Spleen (tissue), 7 donors: ENCODE measurements at regions not wholly inside any gene's neighbourhood (a gene's known extent, or its start where the extent isn't known, plus 50 kb on each side); places are given as distances from the start of the nearest gene placed in this dataset.

Experiments
- POLR2A ChIP-seq, 3 donors: fragments of 450-650 bp; IDR thresholded peaks; one replicate each; pipeline ENCODE4 v1.5.1; 2017; ENCODE audit warnings: antibody characterized with exemption in 3 of 3, mild to moderate bottlenecking in 1 of 3
- TF ChIP-seq, protein P1 (sequence below), 11 experiments: fragments of 200-600 bp in 7 of 11; fragments of 450-650 bp in 4 of 11; sonication (generic) in 4 of 11; IDR thresholded peaks in 8 of 11; conservative IDR thresholded peaks in 3 of 11; 1 replicate in 7 of 11; 2 replicates in 4 of 11; pipeline versions ENCODE4 v1.4.0 to v1.8.0; 2016 to 2021; ENCODE audit warnings: antibody characterized with exemption in 11 of 11, inconsistent platforms in 4 of 11, mild to moderate bottlenecking in 1 of 11
- donor health status: DM: no; HTN: no; CAD: no; lungs with moderate emphysema.
- donor health status: DM: no; HTN: no; CAD: no.
- donor health status: DM: no; HTN: no; CAD: no.

DNA sequence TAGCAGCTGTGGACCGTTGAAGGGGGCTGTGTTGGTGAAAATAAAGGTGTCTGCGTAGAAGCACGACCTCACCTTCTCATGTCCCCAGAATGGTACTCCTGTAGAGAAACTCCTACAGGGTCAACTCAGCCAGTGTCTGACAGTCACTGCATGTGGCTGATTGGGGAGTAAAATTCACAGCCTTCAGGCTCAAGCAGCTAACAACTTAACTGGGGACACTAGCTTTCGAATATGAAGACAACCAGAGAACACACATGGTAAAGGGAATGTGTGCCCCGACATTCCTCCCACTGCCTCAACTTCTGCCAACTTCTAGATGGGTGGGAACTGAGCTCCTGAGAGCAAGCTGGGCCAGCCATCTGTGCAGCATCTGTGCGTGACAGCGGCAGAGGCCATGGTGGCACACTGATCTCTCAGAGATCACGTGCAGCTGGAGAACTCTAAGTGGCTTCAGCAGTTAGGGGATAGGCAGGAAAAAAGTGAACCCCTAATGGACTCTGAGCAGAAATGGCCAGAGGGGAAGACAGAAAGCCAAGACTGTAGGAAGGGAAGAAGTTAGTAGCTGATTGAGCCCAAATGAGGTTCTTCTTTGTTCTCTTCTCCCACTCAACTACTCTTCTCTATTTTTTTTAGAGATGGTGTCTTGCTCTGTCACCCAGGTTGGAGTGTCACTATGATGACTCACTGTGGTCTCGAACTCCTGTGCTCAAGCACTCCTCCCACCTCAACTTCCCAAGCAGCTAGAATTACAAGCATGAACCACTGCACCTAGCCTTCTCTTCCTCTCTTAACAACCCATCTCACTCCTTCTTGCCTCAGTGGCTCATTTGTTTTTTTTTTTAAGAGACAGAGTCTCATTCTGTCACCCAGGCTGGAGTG, 280.8 kb downstream of the ZEB1 start:
- no peak for TF ChIP-seq POLR2A (IDR thresholded peaks at IDR 0.05)
- TF ChIP-seq, protein P1, sequence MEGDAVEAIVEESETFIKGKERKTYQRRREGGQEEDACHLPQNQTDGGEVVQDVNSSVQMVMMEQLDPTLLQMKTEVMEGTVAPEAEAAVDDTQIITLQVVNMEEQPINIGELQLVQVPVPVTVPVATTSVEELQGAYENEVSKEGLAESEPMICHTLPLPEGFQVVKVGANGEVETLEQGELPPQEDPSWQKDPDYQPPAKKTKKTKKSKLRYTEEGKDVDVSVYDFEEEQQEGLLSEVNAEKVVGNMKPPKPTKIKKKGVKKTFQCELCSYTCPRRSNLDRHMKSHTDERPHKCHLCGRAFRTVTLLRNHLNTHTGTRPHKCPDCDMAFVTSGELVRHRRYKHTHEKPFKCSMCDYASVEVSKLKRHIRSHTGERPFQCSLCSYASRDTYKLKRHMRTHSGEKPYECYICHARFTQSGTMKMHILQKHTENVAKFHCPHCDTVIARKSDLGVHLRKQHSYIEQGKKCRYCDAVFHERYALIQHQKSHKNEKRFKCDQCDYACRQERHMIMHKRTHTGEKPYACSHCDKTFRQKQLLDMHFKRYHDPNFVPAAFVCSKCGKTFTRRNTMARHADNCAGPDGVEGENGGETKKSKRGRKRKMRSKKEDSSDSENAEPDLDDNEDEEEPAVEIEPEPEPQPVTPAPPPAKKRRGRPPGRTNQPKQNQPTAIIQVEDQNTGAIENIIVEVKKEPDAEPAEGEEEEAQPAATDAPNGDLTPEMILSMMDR (IDR thresholded peaks at IDR 0.05 in 8 of 11, conservative IDR thresholded peaks at IDR 0.05 in 3 of 11) = no peak
